ENCODE measurements at regions not wholly inside any gene's neighbourhood (a gene's known extent, or its start where the extent isn't known, plus 50 kb on each side); places are given as distances from the start of the nearest gene placed in this dataset.
A peak's percentile ranks its signal among the peaks of the same experiment; 100 is the strongest.

GRCh38 chr1:234972411-234973191 is 156.0 kb downstream of the TOMM20 start:
- DNase-seq = peak; percentile 48

GRCh38 chr1:234971586-234972297 is 156.9 kb downstream of the TOMM20 start:
- DNase-seq = no peak

GRCh38 chr1:234970731-234971476 is 157.7 kb downstream of the TOMM20 start:
- no peak for DNase-seq

- DNase-seq = no peak
These were observed 158.3 kb downstream of the TOMM20 start for GRCh38 chr1:234970401-234970730.

- DNase-seq = no peak
These were observed 158.8 kb downstream of the TOMM20 start for GRCh38 chr1:234969581-234970400.

GRCh38 chr1:234969011-234969441 is 159.6 kb downstream of the TOMM20 start:
- DNase-seq = no peak

GRCh38 chr1:234968451-234968850 is 160.2 kb downstream of the TOMM20 start:
- DNase-seq = no peak

- DNase-seq = no peak
These were observed 161.5 kb downstream of the TOMM20 start for GRCh38 chr1:234967121-234967520.

GRCh38 chr1:234965111-234965510 is 163.5 kb downstream of the TOMM20 start:
- DNase-seq = no peak

GRCh38 chr1:234963904-234964702 is 164.5 kb downstream of the TOMM20 start:
- no peak for DNase-seq

GRCh38 chr1:234963180-234963903 is 165.3 kb downstream of the TOMM20 start:
- DNase-seq = peak; percentile 87

- DNase-seq = no peak
These were observed 166.2 kb downstream of the TOMM20 start for GRCh38 chr1:234962340-234962989.

- DNase-seq = no peak
These were observed 166.9 kb downstream of the TOMM20 start for GRCh38 chr1:234961456-234962339.

GRCh38 chr1:234960722-234961455 is 167.7 kb downstream of the TOMM20 start:
- DNase-seq = no peak

GRCh38 chr1:234958706-234959657 is 169.7 kb downstream of the TOMM20 start:
- no peak for DNase-seq

- DNase-seq = no peak
These were observed 170.5 kb downstream of the TOMM20 start for GRCh38 chr1:234958066-234958705.

All from central memory CD4-positive, alpha-beta T cell (primary cell).